ENCODE measurements at regions not wholly inside any gene's neighbourhood (a gene's known extent, or its start where the extent isn't known, plus 50 kb on each side); places are given as distances from the start of the nearest gene placed in this dataset.

DNA sequence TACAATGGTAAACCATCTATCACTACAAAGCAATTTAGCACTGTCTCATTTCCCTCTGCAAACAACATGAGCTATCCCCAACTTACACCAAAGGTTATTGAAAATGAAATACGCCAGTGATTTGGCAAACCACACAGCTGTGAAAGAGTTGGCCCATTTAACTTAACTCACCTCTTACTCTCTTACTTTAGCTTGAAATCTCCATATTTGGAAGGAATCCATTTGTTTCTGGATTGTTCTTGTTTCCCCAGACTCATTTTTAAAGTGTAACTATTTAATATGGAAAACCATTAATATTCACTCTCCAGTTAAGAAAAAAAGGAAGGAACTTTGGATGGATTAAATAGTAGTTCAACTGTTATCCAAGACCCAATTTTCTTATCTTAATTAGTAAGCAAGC lies 93.7 kb upstream of the TRIB2 start:
- TF ChIP-seq GATA2 (IDR thresholded peaks at IDR 0.05; ENCODE audit: low read depth, low read length): no peak
- no peak for TF ChIP-seq GATA3 (IDR thresholded peaks at IDR 0.05; ENCODE audit: low read depth, low read length)

Measured in SH-SY5Y (cell line).